ENCODE measurements at regions not wholly inside any gene's neighbourhood (a gene's known extent, or its start where the extent isn't known, plus 50 kb on each side); places are given as distances from the start of the nearest gene placed in this dataset.

DNA sequence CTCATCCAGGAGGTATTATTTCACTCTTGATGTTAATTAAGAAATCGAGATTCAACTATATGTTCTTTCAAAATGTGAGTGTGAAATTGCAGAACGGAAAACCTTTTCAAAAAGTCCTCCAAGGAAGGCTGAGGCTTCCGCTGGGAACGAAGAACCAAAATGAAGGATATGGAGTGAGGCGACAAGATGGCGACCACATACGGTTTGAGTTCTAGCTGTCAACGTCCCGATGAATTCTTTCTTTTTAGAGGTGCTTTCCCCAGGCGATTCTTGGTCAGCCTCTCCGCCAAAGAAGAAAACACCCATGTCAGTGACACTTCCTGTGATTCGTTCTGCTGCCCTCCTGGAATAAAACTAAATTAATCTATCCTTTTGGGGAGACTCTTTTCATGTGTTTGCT lies 78.3 kb upstream of the ADAMTS16 start:
- in situ Hi-C loops (cut with HindIII; ENCODE audit: low sequenced_read_pairs), result no loop called here

DNA sequence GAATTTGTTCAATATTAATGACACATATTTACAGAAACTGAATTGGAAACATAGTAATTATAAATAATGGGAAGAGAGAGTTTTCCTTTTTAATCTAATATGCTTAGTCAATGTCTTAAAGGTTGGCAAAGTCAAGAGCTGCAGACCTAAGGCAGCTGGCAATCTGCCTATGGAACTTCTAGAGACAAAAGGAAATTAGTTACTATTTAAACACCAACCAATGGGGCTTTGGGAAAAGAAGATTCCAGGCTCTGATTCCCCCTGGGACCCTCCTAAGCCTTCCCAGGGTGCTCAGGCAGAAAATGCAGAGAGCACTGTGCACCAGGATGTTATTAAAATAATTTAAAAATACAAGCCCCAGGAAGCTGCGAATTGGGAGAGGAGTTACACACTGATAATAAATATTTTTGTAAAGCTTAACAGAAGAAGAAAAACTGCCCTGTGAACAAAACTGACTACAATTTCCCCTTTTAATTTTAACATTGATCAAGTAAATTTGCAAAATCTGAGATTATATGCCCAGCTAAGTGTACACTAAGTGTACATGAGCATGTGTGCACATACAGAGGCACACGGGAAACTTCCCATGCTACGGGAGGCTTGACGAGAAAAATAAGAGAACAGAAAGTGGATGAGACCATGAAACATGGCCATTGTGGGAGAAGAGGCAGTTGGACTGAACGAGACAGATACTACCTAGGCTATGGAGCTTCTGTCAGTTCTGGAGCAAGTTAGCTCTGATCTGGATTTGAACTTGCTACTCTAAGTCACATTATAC lies 77.4 kb upstream of the ADAMTS16 start:
- in situ Hi-C loops (cut with HindIII; ENCODE audit: low sequenced_read_pairs), result no loop called here

- in situ Hi-C loops (cut with HindIII; ENCODE audit: low sequenced_read_pairs), result no loop called here
Observed at GRCh38 chr5:5063533-5063953, 76.6 kb upstream of the ADAMTS16 start.

GRCh38 chr5:5065472-5065871 lies 74.7 kb upstream of the ADAMTS16 start:
- in situ Hi-C loops (cut with HindIII; ENCODE audit: low sequenced_read_pairs), result no loop called here

DNA sequence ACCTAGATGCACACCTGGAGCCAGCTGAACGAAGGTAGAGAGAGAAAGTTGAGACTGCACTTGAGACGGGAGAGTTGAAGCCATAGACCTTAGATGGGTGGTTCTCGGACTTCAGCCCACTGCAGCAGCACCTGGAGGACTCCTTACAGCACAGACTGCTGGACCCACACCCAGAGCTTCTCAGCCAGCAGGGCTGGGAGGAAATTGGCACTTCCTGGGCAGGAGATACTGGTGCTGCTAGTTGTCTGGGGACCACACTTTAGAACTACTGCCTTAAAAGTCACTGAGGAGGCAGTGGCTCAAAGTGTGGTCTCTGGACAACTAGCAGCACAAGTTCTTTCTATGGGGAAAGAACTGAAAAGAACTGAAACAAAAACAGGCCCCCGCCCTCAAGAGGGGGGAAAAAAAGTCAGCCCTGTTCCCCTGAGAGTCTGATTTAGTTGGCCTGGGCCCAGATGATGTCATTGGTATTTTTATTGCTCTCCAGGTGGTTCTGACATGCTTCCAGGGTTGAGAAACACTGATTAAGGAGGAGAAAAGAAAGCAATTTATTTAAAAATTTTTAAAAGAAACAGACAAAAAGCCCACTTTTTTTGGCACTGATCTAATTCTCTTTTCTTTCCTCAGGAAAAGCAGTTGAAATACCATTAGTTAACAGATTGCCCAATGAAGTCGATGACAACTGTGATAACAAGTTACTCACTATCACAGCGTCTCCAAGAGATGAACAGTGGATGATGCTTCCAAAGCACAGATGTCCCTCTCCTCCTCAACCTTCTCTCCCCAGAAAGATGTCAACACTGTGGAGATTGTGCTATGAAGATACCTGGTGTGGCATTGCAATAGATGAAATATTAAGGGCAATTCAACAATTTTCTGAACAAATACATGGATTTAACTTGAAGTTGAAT lies 73.6 kb upstream of the ADAMTS16 start:
- in situ Hi-C loops (cut with HindIII; ENCODE audit: low sequenced_read_pairs), result no loop called here

DNA sequence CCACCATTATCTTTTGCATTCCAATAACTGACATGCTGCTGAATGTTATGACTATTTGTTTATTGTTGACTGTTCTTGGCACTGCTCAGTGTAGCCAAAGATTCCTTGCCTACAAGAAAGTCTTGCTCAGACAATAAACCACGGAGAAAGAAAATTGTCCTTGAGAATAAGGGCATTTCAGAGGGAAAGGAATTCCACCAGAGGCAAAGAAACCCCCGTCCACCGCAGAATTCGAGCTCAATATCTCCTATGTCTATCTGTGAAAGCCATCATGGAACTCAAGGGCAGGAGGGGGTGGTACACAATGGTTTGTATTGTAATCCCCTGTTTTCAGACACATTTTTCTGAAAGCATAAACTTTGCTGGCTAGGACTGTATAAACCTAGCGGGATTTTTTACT lies 70.3 kb upstream of the ADAMTS16 start:
- in situ Hi-C loops (cut with HindIII; ENCODE audit: low sequenced_read_pairs), result no loop called here

DNA sequence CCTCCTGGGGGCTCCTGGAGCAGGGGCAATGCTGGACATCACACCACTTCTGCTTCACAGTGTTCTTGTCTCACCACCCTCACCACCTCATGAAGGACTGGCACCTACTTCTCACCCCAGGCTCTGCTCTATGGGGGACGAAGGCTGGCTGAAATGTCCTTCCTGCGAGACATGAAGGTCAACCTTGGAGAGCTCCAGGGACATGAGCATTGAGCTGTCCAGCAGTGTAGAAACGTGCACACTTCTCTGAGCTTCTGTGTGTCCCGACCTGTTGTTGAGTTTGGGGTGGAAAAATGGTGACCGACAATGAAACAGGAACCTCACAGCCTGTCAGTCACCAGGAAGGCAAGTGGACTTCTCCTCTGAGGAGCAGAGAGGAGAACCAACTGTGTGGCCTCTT lies 68.6 kb upstream of the ADAMTS16 start:
- in situ Hi-C loops (cut with HindIII; ENCODE audit: low sequenced_read_pairs), result no loop called here

DNA sequence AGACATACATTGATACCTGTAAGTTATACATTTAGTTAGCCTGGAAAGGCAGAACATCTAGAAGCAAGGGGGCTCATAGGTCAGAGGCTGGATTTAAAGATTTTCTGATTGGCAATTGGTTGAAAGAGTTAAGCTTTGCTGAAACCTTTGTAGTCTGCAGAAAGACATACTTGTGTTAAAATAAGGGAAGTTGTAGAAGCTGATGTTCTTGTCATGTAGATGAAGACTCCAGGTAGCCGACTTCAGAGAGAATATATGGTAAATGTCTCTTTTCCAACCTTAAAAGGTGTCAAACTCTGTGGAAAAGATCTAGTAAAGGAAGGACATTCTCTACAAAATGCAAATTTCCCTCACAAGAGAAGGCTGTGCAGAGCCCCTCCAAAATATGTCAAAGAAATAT lies 62.9 kb upstream of the ADAMTS16 start:
- in situ Hi-C loops (cut with HindIII; ENCODE audit: low sequenced_read_pairs), result no loop called here

DNA sequence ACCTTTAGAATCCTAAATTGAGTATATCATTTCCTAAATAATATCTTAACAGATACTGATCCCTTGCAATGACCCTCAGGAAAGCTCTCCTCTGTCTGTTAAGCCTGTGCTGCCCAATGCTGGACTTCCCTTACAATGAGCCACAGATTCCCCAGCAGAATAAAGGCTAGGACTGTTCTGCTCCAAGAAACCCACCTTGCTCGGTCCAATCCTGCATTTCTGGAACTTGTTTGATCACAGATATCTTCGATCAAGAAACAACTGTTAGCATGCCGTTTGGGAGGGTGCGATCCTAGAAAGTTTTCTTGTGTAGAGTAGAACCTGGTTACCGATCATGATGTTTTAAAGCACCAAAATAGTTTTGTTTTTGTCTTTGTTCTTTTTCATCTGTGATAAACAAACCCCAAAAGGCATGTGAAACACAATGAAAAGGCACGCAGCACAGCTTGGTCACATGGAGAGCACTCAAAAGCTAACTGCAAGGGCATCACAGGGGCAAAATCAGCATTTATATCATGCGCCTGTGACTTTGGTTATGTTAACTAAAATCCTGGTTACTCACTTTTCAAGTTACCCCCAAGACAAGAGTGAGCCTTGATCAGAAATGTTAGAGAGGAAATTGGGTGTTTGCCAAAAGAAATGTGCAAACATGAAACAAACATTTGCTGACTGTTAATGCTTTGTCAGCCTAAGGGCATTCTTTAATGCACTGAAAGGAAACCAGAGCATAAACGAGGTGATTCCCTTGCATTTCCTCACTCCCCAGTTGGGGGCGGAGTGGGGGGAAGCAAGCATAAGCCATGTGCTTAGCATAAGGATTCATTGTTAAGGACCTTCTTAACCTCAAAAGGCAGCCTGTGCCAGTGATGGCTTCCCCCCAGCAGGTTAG lies 61.9 kb upstream of the ADAMTS16 start:
- in situ Hi-C loops (cut with HindIII; ENCODE audit: low sequenced_read_pairs), result no loop called here

GRCh38 chr5:5079876-5080275 lies 60.3 kb upstream of the ADAMTS16 start:
- in situ Hi-C loops (cut with HindIII; ENCODE audit: low sequenced_read_pairs), result no loop called here

DNA sequence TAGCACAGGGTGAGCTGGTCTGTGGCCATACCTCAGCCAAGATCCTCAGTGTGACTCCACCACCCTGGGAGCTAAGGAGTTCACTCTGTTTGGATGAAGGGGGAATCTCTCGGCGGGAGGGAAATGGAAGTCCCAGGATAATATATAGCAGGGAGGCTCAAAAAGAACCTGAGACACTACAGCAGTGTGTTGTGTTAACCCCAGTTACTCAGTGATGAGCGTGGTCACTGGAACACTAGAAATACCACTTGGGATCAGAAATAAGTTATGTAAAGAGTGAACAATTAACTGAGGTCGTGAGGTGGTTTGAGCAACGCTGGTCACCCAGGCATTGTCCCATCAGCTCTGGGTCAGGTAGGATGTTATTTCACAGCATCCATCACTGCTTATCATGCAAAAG lies 59.3 kb upstream of the ADAMTS16 start:
- in situ Hi-C loops (cut with HindIII; ENCODE audit: low sequenced_read_pairs), result no loop called here

GRCh38 chr5:5085381-5085780 lies 54.7 kb upstream of the ADAMTS16 start:
- in situ Hi-C loops (cut with HindIII; ENCODE audit: low sequenced_read_pairs), result no loop called here

GRCh38 chr5:5089895-5090649 lies 50.1 kb upstream of the ADAMTS16 start:
- in situ Hi-C loops (cut with HindIII; ENCODE audit: low sequenced_read_pairs), result no loop called here
